Limb (tissue), 2 donors: ENCODE measurements at regions not wholly inside any gene's neighbourhood (a gene's known extent, or its start where the extent isn't known, plus 50 kb on each side); places are given as distances from the start of the nearest gene placed in this dataset.
"Not testable (repeated sequence)": the region's sequence is repeated elsewhere in the genome, so short reads cannot be mapped to it uniquely, and the experiment has no call there.

ENCODE experiments used
- DNase-seq, 2 donors: peaks; one replicate each; pipeline ENCODE4 v3.0.0-alpha.2; 2016; ENCODE audit errors: extremely low spot score in 2 of 2

DNA sequence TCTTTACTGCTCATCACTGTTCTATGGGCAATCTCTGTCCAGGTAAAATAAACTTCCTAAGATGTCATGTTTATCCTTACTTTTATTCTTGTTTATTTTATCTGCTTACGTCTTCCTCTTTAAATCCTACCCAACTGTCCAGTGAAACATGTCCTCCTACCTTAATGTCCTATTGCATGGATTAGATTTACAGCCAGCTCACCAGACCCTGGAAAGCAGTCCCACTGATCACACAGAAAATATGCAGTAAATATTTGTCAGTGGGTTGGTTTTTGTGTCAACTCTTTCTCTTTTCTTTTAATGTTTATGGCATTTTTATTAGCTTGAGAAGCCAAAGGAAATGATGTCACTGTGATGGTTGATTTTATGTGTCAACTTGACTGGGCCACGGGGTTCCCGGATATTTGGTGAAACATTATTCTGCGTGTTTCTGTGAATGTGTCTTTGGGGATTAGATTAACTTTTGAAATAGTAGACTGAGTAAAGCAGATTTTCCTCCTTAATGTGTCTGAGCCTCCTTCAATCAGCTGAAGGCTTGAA is 258.3 kb downstream of the SRGAP2C start:
- no peak for DNase-seq

DNA sequence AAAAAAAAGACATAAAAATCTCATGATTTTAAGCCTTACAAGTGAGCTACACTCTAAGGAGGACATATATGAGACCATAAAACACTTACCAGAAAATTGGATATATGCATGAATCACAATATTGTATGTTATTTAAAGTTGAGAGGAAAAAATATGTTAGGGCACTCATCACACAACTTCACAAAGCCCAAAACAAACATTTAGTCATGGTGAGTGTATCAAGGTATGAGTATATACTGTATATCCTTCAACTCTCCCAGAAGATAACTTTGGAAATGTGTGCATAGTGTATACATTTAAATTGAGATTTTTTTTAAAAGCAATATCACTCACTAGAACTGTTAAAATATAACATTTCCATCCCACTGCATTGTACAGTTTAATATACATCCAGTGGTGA is 259.3 kb downstream of the SRGAP2C start:
- DNase-seq: no peak

DNA sequence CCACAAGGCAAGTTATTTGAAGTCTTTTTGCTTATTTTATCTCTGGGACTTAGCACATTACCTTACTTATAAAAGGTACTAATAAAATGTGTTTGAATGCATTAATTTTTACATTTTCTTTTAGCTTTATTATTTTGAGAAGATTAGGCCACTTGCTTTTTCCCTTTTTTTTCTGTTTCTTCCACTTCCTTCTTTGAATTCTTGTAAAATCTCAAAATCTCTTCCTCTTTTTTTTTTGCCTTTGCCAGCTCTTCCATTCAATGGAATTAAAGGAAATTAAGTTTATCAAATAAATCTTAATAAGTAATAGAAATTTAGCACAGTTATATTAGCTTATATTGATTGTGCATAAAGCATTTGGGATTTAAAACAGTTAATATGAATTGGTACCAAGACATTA is 260.9 kb downstream of the SRGAP2C start:
- no peak for DNase-seq

DNA sequence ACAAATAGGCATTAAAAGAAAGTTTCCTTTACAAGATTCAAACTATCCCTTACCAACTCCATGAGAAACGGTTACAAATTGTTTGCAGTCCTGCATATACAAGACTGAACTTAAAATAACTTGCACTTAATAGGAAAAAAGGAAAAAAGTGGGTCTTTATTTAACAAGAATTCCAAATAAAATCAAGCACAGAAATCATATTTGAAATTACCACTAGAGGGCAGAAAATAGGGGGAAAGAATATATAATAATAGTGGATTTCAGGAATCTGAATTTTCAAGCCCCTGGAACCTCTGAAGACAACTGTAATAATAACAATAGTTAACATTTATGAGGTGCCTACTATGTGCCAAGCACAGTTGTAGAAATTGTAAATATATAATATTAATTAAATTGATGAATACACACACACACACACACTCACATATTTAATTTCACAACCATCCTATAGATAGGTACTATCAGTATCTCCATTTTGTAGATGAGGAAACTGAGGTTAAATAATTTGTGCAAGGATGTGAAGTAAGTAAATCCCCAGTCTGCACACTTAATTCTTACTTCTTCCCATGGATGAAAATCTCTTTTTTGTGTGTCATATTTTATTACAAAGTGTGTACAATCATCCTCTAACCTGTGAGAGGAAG is 262.6 kb downstream of the SRGAP2C start:
- not testable (repeated sequence) for DNase-seq

DNA sequence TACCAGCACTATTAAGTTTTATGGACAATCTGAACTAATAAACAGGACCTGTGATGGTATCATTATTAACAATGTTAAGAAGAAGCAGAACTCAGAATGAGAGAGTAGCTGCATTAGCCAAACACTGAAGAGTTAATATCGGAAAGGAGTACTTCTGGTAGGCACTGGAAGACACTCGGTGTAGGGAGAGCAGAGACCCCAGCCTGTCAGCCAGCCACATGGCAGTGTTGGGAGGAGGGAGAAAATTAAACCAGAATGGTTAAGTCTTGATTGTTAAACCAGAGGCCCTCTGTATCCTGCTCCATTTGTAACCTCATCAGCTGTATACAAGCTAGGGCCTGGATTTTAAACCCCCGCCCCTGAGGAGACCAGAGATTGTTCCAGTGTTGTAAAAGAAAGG is 263.3 kb downstream of the SRGAP2C start:
- DNase-seq: not testable (repeated sequence)

DNA sequence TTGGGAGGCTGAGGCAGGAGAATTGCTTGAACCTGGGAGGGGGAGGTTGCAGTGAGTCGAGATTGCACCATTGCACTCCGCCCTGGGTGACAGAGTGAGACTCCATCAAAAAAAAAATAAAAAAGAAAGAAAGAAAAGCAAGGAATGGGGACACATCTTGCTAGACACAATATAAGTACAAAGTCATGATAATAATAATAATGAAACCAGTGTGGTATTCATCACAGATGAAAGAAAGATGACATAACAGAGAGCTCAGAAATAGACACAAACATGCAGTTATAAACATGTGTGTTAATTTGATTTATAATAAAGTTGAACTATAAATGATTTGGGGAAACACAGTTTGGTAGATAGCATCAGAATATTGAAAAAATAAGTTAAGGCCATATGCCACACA is 264.1 kb downstream of the SRGAP2C start:
- no peak for DNase-seq

DNA sequence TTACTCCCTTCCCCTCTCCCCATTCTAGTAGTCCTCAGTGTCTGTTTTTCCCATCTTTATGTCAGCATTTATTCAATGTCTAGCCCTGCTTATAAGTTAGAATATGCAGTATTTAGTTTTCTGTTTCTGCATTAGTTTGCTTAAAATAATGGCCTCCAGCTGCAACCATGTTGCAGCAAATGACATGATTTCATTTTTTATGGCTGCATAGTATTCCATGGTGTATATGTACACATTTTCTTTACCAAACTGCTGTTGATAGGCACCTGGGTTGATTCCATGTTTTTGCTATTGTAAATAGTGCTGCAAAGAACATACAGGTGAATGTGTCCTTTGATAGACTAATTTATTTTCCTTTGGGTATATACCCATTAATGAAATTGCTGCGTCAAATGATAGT is 267.7 kb downstream of the SRGAP2C start:
- no peak for DNase-seq

DNA sequence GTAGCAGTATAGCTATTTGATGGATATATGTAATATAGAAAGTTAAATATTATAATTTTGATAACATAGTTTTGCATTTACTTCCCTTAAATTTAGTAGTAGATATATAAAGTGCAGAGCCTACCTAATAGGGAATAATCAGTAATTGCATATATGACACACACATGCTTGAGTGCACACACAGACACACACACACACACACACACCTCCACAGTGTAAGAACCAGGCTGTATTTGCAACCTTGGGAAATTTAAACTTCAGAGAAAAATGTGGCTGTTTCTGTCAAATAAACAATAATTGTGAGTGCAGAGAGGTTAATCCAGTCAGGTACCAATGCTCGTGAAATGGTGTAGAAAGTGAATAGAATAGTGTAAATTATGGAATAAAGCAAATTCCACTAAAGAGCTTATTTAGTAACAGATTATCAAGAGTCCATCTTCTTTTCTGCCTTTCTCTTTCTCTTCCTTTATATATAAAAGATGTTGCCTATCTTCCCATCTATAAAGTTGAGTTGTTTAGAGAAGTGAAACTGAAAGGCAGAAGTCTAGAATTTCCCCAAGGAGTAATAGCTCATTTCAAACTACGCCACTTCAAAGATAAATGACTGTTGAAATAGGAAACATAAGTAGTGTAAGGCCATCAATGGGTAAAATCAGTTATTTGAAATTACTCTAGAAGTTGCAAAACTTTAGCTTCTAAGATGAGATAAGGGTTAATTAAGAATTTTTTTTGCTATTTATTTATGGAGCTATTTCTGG is 273.7 kb downstream of the SRGAP2C start:
- no peak for DNase-seq

DNA sequence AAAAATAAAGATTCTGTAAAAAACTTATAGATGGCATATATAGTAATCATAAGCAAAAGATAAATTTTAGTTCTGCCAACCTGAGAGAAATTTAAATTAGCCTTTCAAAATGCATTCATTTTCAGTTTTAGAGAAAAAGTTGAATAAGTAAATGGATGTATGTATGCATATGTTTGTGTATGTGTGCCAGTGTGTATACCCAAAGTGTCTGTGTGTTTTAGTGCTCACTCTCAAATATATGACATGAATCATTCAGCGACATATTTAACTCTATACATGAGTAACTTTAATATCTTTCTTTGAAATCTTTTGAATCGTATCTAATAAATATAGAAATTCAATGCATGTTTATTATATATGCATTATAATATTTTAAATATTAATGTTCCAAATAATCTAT is 274.5 kb downstream of the SRGAP2C start:
- no peak for DNase-seq

DNA sequence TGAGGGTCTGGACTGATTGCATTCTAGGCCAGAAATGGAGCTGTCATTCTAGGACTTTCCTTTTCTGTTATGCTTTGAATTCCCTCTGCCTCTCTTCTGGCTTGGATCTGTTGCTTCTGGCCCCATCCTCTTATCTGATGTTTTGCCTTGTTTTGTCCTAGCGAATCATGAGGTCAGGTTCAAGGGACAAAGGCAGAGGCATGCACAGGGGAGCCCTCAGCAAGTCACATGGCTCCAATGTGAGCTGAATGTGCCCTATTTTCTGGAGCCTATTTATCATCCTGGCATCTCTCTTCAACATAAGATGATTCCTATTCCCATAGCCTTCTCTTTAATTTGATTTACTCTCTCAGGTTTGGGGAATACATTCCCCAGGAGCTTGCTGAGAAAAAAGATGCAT is 284.6 kb downstream of the SRGAP2C start:
- not testable (repeated sequence) for DNase-seq

DNA sequence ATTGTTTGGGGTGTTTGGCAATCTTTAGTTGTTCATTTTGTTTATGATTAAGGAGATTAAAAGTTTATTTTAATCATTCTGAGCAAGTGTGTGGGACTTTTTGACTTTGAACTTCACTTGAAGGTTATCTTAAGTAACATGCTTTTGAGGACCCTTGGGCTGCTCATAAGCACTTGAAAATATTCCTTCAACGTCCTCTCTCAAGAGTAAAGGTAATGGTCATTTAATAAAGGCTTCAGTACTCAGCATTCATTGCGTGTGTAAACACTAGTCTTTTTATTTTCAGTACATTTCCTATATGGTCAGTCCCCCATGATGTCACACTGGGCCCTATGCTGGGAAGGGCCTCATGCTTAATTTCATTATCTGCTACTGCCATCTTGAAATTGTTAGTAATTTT is 285.6 kb downstream of the SRGAP2C start:
- not testable (repeated sequence) for DNase-seq

DNA sequence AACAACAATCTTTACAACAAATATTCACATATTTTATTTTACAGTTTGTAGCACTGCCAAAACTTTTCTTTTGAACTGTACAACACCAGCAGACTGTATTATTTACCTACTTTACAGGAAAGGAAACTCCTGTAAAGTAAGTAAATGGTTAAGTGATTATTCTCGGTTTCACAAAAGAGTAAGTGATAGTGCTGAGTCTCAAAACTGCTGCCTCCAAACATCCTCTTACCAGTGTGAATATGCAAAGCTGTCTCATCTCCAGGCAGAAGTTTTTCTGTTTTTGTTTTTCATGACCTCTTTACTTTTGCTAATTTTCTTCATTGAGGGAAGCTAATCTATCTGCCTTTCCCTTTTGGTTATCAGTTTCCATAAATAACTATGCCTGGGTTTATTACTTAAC is 286.7 kb downstream of the SRGAP2C start:
- DNase-seq: no peak

DNA sequence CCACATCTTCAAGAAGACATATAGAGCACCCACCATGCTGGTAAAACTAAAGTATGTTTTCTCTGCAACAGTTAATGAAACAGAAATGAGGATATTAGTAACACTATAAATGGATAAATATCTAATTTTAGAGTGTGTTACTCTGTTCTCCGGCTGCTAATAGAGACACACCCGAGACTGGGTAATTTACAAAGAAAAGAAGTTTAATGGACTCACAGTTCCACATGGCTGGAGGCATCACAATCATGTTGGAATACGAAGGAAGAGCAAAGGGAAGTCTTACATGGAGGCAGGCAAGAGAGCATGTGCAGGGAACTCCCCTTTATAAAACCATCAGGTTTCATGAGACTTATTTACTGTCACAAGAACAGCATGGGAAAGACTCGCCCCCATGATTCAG is 287.2 kb downstream of the SRGAP2C start:
- no peak for DNase-seq

DNA sequence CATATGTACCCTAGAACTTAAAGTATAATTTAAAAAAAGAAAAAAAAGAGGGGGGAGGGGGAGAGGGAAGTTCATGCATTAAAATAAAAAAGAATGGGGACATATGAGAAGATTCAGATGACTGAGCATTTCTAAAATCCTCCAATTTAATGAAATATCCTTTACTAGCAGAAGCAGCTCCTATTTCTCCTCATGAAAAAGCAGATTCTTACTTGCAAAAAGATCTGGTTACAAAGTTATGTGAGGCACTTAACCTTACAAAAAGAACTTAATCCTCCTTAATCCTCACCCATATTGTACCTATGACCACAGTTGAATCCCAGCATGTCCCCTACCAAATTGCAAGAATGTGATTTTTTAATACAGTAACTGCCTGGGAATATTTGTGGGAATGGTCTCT is 298.5 kb downstream of the SRGAP2C start:
- DNase-seq: no peak

DNA sequence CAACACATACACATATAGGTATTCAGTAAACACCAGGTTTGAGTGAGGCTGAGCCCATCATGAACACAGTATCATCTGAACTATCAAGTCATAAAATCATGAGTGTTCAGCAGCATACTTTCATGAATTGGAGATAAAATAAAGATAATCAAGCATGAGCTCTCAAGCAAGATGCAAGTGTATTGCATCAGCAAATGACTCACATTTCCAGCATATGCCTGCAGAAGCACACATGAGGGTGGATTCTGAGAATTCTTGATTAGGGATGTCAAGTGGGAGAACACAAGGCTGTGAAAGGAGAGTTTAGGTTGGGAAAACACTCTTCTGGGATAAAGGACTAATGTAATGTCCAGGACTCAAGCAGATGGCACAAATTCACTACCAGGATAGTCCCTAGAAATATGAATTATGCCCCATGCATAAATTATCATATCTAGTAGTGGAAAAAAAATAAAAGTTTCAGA is 299.2 kb downstream of the SRGAP2C start:
- DNase-seq: no peak

DNA sequence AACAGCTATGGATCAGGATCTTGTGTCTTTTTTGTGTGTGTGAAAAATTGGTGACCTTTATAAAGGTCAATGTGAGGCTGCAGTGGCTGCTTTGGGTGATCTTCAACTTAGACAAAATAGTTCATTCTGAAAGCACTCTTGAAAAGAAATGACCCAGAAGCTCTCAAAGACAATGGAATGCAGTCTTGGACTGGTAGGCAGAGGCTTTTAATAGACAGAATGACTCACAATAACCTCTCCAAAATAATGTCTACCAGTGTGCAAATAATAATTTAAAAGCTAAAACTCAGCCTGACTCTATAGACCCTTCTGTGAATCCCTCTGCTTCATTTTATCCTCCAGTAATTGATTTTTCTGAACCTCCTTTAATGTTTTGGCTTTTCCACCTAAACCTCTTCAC is 310.0 kb downstream of the SRGAP2C start:
- DNase-seq: not testable (repeated sequence)

DNA sequence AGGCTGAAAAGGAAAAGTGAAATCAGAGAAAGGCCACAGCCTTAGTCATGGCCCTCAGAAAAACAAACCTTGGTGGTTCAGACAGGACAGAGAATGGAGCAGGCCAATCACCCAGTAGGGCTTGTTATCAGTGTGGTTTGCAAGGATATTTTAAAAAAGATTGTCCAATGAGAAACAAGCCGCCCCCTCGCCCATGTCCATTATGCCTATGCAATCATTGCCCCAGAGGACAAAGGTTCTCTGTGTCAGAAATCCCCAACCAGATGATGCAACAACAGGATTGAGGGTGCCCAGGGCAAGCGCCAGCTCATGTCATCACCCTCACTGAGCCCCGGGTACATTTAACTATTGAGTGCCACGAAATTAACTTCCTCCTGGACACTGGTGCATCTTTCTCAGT is 326.7 kb downstream of the SRGAP2C start:
- DNase-seq: not testable (repeated sequence)

DNA sequence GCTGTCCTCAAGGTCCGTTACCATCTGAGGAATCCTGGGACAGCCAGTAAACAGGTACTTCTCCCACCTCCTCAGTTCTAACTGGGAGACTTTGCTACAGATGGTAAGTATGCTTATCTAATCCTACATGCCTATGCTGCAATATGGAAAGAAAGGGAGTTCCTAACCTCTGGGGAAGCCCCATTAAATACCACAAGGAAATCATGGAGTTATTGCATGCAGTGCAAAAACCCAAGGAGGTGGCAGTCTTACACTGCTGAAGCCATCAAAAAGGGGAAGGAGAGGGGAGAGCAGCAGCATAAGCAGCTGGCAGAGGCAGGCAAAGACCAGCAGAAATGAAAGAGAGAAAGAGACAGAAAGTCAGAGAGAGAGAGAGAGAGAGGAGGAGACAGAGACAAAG is 327.1 kb downstream of the SRGAP2C start:
- DNase-seq: not testable (repeated sequence)

DNA sequence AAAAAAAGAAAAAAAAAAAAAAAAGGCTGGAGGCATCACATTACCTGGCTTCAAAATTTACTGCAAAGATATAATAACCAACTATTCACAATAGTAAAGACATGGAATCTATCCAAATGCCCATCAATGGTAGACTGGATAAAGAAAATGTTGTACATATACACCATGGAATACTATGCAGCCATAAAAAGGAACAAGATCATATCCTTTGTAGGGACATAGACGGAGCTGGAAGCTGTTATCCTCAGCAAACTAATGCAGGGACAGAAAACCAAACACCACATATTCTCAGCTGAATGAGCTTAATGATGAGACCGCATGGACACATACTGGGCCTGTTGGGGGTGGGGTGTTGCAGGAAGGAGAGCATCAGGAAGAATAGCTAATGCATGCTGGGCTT is 330.5 kb downstream of the SRGAP2C start:
- DNase-seq: no peak

DNA sequence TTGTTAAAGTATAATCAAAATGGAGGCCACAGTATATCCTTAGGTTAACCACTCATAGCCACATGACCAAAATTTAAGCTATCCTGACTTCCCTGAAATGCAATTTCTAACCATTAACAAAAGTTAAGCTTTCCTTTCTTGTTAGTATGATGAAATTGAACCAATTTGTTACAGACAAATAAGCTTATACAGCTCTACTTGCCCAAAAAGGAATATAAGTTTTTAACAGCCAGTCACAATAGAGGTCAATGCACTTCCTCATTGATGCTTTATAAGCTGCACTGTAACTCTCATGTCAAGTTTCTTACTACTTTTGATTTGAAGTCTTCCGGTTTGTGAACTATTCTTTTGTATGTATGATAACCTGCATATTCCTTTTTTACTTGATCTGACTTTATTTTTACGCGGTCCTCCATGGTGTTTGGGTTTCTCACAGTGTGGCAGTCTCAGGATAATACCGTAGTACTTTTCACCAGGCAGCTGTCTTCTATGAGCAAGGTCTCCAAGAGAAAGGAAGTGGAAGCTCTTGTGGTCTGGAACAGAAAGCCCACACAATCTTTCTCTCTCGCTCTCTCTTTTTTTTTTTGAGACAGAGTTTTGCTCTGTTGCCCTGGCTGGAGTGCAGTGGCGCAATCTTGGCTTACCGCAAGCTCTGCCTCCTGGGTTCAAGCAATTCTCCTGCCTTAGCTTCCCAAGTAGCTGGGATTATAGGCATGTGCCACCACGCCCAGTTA is 331.6 kb downstream of the SRGAP2C start:
- DNase-seq: no peak

DNA sequence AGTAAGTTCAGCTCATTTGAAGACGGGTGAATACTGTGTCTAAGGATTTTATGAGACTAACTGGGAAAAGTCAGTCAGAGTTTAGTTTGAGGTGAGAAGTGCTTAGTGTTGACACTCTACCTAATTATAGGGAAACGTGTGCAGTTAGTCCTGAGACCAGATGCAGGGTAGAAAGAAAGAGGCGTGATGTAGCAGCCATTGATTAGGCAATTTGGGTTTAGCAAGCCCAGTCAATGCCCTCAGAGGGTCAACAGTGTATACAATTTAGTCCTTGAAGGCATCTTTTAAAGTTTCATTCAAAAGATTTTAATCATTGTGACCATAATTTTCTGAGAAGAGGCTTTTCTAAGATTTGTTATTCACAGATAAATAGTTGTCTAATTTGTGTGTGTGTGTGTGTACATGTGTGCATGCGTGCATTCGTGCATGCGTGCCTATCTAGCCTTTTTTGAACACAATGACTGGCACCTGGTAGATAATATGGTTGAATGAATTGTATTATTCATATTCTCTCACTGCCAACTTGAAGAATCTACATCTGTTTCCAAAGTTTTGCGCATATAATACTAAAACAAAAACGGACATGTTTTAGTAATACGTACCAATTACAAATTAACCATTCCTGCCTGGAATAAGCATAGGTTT is 332.9 kb downstream of the SRGAP2C start:
- no peak for DNase-seq

DNA sequence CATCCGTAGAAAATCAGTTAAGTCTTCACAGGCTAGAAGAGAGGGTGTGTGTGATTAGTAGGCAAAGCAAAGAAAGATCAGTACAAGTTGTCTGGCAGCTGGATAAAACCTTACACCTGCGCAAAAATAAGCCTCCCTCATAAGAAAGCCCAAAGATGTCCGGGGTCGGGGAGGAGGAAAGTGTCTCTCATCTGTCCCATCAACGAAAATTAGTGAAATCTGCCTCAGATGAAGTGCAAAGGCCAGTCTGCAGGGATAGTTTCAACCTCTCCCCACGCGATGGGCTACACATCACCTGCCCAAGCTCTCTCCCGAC is 333.9 kb downstream of the SRGAP2C start:
- no peak for DNase-seq
